ENCODE measurements at regions not wholly inside any gene's neighbourhood (a gene's known extent, or its start where the extent isn't known, plus 50 kb on each side); places are given as distances from the start of the nearest gene placed in this dataset.

DNA sequence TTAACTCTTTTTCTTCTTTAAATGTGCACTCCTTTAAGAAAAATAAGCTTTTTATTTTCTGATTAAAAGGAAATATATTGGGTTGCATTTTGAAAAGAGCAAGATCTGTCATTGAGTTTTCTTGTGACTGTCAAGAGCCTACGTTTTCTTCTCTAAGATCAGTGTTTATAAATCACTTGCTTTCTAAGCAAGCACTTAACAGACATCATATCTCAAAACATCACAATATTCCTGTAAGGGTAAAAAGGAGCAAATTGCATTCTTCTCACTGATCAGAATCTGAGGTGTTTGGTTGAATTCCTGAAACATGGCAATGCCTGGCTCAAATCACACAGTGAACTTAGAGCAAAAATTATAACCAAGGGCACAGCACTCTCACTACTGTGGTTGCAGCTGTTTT, 231.3 kb downstream of the PCDH17 start:
- ChIA-PET POLR2A (no interaction called here), RAD21 (ENCODE audit: unreplicated experiment) (no interaction called here), SMC1A (ENCODE audit: uncharacterized antibody, unreplicated experiment) (no interaction called here), CTCF (no interaction called here)
- H3K4me1 ChIP-seq (ENCODE audit: control insufficient read depth, insufficient read depth, low read length) = no peaks in the 10 kb centered on the region
- no peak overlapping the region for H3K4me2 ChIP-seq (ENCODE audit: control insufficient read depth, insufficient read depth)
- H3K4me3 ChIP-seq = no peak overlapping the region
- no peak overlapping the region for H3K9ac ChIP-seq (ENCODE audit: control insufficient read depth, insufficient read depth, low read length)
- DNase-seq (ENCODE audit: low read depth, low spot score) = no peak
- TF ChIP-seq USF1 (IDR thresholded peaks at IDR 0.05; ENCODE audit: borderline replicate concordance, extremely low read length, insufficient read depth, low read depth, low read length) (no peak), PAX8 (IDR thresholded peaks at IDR 0.05) (no peak), DPF2 (IDR thresholded peaks at IDR 0.05) (no peak), SUPT20H (IDR thresholded peaks at IDR 0.05; ENCODE audit: borderline replicate concordance, control insufficient read depth, low read depth, low read length) (no peak), SP1 (IDR thresholded peaks at IDR 0.05; ENCODE audit: low read depth, low read length) (no peak), SIN3A (IDR thresholded peaks at IDR 0.05; ENCODE audit: low read depth, low read length) (no peak), STAT1 (conservative IDR thresholded peaks at IDR 0.05) (no peak), PAX5 (IDR thresholded peaks at IDR 0.05; ENCODE audit: borderline replicate concordance, low read depth, low read length) (no peak), SREBF2 (IDR thresholded peaks at IDR 0.05; ENCODE audit: low read length) (no peak), ZZZ3 (IDR thresholded peaks at IDR 0.05; ENCODE audit: control insufficient read depth, insufficient read length, low read depth) (no peak), BACH1 (IDR thresholded peaks at IDR 0.05; ENCODE audit: borderline replicate concordance) (no peak), MLLT1 (IDR thresholded peaks at IDR 0.05) (no peak)
- no peaks in the 10 kb centered on the region for H3K27me3 ChIP-seq (replicated peaks in 1 of 2; ENCODE audit: control insufficient read depth in 2 of 2, insufficient read depth in 2 of 2, low read length in 1 of 2)
- 4% methylated on average over 1 of the region's 1 CpG for WGBS (ENCODE audit: insufficient coverage, insufficient replicate concordance, low lambda C conversion rate, missing lambda C conversion rate)
- no peaks in the 10 kb centered on the region for H4K20me1 ChIP-seq (ENCODE audit: control insufficient read depth, insufficient read depth)
- no TSS peak for BruUV-seq (replicated peaks)
- in situ Hi-C loops (cut with MboI) = no loop called here
- no peak overlapping the region for H3K27ac ChIP-seq (ENCODE audit: control insufficient read depth, insufficient read depth)
- H3K36me3 ChIP-seq (ENCODE audit: control insufficient read depth in 2 of 2, insufficient read depth in 2 of 2, low read length in 1 of 2) = no peaks in the 10 kb centered on the region
- FAIRE-seq = no peak
- no peaks in the 10 kb centered on the region for H3K79me2 ChIP-seq (ENCODE audit: control insufficient read depth, insufficient read depth, low read length)
- H2AFZ ChIP-seq (ENCODE audit: control insufficient read depth, low read depth, low read length) = no peak overlapping the region
- intact Hi-C loops (cut with micrococcal nuclease; ENCODE audit: unreplicated experiment) = no loop called here
- H3K9me3 ChIP-seq (replicated peaks; ENCODE audit: control insufficient read depth, insufficient read depth, low read length) = no peaks in the 10 kb centered on the region; the same call in 2 of the 3 replicates
- ATAC-seq = no peak
